ENCODE measurements at regions not wholly inside any gene's neighbourhood (a gene's known extent, or its start where the extent isn't known, plus 50 kb on each side); places are given as distances from the start of the nearest gene placed in this dataset.

- peak overlapping the region; percentile 78 for H3K27ac ChIP-seq (replicated peaks)
- DNase-seq (ENCODE audit: low read depth in 1 of 2, low spot score in 1 of 2): peak in 1 of 2 experiments; percentile 15
- no peaks in the 10 kb centered on the region for H3K27me3 ChIP-seq (ENCODE audit: insufficient read depth, poor library complexity, severe bottlenecking)
- H3K4me3 ChIP-seq (replicated peaks; ENCODE audit: insufficient read depth, low read length): peak overlapping the region; percentile 16; the same call in 1 of the 2 replicates
- no peak for TF ChIP-seq POLR2AphosphoS5 (IDR thresholded peaks at IDR 0.05; ENCODE audit: low read depth)
- no peak for TF ChIP-seq REST (IDR thresholded peaks at IDR 0.05; ENCODE audit: insufficient replicate concordance, low read depth)
- TF ChIP-seq SPI1 (IDR thresholded peaks at IDR 0.05; ENCODE audit: borderline replicate concordance, low read depth): no peak
- TF ChIP-seq, protein P1, sequence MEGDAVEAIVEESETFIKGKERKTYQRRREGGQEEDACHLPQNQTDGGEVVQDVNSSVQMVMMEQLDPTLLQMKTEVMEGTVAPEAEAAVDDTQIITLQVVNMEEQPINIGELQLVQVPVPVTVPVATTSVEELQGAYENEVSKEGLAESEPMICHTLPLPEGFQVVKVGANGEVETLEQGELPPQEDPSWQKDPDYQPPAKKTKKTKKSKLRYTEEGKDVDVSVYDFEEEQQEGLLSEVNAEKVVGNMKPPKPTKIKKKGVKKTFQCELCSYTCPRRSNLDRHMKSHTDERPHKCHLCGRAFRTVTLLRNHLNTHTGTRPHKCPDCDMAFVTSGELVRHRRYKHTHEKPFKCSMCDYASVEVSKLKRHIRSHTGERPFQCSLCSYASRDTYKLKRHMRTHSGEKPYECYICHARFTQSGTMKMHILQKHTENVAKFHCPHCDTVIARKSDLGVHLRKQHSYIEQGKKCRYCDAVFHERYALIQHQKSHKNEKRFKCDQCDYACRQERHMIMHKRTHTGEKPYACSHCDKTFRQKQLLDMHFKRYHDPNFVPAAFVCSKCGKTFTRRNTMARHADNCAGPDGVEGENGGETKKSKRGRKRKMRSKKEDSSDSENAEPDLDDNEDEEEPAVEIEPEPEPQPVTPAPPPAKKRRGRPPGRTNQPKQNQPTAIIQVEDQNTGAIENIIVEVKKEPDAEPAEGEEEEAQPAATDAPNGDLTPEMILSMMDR (IDR thresholded peaks at IDR 0.05; ENCODE audit: insufficient read depth, low read length): no peak
- TF ChIP-seq GABPA (IDR thresholded peaks at IDR 0.05; ENCODE audit: low read depth): no peak
These were observed 71.7 kb upstream of the TNFSF18 start for GRCh38 chr1:173122344-173122935.

- TF ChIP-seq POLR2AphosphoS5 (IDR thresholded peaks at IDR 0.05; ENCODE audit: low read depth) (no peak), REST (IDR thresholded peaks at IDR 0.05; ENCODE audit: insufficient replicate concordance, low read depth) (no peak), SPI1 (IDR thresholded peaks at IDR 0.05; ENCODE audit: borderline replicate concordance, low read depth) (no peak), GABPA (IDR thresholded peaks at IDR 0.05; ENCODE audit: low read depth) (no peak)
- TF ChIP-seq, protein P1 (IDR thresholded peaks at IDR 0.05; ENCODE audit: insufficient read depth, low read length): no peak
- H3K27me3 ChIP-seq (ENCODE audit: insufficient read depth, poor library complexity, severe bottlenecking): no peaks in the 10 kb centered on the region
- H3K27ac ChIP-seq (replicated peaks): no peak overlapping the region
- no peak for DNase-seq (ENCODE audit: low read depth in 1 of 2, low spot score in 1 of 2)
- no peak overlapping the region for H3K4me3 ChIP-seq (replicated peaks; ENCODE audit: insufficient read depth, low read length)
These were observed 67.7 kb upstream of the TNFSF18 start for GRCh38 chr1:173118404-173118803.

DNA sequence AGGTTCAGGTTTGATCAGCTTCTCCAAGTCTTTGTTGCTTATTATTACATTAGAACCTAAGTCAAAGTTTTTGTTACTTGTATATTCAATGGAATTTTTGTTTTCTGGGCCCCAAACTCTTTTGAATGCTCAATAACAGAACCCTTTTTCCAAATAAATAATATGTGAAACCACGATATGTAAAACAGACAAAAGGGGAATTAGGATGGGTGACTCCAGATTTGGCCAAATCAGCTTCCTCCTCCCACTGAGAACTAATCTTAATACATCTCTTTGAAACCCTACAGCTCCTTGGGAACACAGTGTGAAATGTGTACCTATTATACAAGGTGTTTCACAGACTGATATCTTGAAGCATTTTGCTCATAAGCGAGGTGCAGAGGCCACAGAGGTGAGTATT, 67.0 kb upstream of the TNFSF18 start:
- no peak for TF ChIP-seq SPI1 (IDR thresholded peaks at IDR 0.05; ENCODE audit: borderline replicate concordance, low read depth)
- TF ChIP-seq GABPA (IDR thresholded peaks at IDR 0.05; ENCODE audit: low read depth): no peak
- TF ChIP-seq REST (IDR thresholded peaks at IDR 0.05; ENCODE audit: insufficient replicate concordance, low read depth): no peak
- TF ChIP-seq POLR2AphosphoS5 (IDR thresholded peaks at IDR 0.05; ENCODE audit: low read depth): no peak
- TF ChIP-seq, protein P1 (IDR thresholded peaks at IDR 0.05; ENCODE audit: insufficient read depth, low read length): no peak
- Histone ChIP-seq H3K4me3 (replicated peaks; ENCODE audit: insufficient read depth, low read length) (no peak overlapping the region), H3K27ac (replicated peaks) (no peak overlapping the region), H3K27me3 (ENCODE audit: insufficient read depth, poor library complexity, severe bottlenecking) (no peaks in the 10 kb centered on the region)
- DNase-seq (ENCODE audit: low read depth in 1 of 2, low spot score in 1 of 2): no peak

All from HL-60 (cell line).